GM12865 (cell line): ENCODE measurements at regions not wholly inside any gene's neighbourhood (a gene's known extent, or its start where the extent isn't known, plus 50 kb on each side); places are given as distances from the start of the nearest gene placed in this dataset.

Experiments used
- DNase-seq: peaks from one replicate; pipeline ENCODE4 v3.0.0; 2010; ENCODE audit warnings: low read depth
- H3K4me3 ChIP-seq: 2 replicates; pipeline ENCODE4 v1.5.1; 2011; ENCODE audit warnings: mild to moderate bottlenecking, low read depth, low read length, control low read depth
- CTCF ChIP-seq: IDR thresholded peaks from 2 replicates; pipeline ENCODE4 v1.5.1; 2011; ENCODE audit warnings: low read length, control low read depth, low read depth, inconsistent platforms; ENCODE audit not compliant: insufficient read depth; ENCODE audit errors: missing control alignments

GRCh38 chr3:152155246-152156020 is 113.3 kb upstream of the MBNL1 start:
- DNase-seq = no peak
- no peak for TF ChIP-seq CTCF
- H3K4me3 ChIP-seq = no peak overlapping the region

DNA sequence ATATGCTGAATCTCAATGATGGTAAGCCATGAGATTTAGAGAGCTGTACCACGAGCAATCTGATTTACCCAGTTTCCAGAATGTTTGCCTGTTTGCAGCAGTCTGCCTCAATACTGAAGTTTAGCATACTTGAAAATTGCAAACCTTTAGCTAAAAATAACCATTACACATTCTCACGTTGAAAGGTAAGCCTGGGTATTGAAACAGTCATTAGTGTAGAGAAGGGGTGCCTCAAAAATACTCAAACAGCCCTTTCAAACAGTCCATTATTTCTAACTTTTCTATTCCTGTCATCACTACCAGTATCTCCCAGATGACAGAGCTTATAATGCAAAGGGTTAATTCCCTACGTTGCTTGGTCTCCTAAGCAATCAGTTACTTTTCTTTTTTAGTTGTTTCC is 111.8 kb upstream of the MBNL1 start:
- no peak overlapping the region for H3K4me3 ChIP-seq
- no peak for TF ChIP-seq CTCF
- DNase-seq = peak; percentile 42

- TF ChIP-seq CTCF = no peak
- DNase-seq = no peak
- no peak overlapping the region for H3K4me3 ChIP-seq
These were observed 111.4 kb upstream of the MBNL1 start for GRCh38 chr3:152157337-152157736.

GRCh38 chr3:152159328-152159727 is 109.4 kb upstream of the MBNL1 start:
- H3K4me3 ChIP-seq = no peak overlapping the region
- no peak for DNase-seq
- TF ChIP-seq CTCF = no peak

DNA sequence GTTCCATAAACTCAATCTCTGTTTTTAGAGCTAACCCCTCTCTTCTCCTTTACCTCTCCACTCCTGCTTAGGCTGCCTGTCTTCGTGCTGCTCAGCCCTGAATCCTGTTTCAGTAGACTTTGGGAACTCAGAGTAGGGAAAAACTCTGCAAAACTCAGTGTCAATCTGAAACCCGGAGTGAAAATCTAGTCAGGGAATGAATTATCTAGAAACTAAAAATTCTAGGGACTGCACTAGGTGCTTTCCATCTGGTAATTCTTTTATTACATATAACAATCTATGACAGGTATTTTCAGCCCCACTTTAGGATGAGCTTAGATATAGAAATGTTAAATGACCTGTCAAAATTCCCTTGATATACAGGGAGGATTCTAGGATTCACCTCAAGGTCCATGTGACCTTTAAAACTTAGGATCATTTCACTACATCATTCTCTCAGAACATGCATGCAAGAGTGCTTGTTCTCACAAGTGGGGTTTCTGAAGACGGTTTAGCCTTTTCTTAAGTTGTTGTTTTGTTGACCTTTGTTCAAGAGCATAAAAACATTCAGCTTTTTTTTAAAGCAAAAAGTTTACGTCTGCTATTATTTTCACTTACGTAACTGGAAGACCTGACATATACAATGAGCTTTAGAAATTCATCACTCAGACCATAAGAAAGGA is 108.2 kb upstream of the MBNL1 start:
- H3K4me3 ChIP-seq = no peak overlapping the region
- no peak for TF ChIP-seq CTCF
- DNase-seq = peak; percentile 40

- no peak overlapping the region for H3K4me3 ChIP-seq
- no peak for TF ChIP-seq CTCF
- DNase-seq = no peak
These were observed 96.3 kb upstream of the MBNL1 start for GRCh38 chr3:152172460-152172859.
